ENCODE measurements at regions not wholly inside any gene's neighbourhood (a gene's known extent, or its start where the extent isn't known, plus 50 kb on each side); places are given as distances from the start of the nearest gene placed in this dataset.

DNA sequence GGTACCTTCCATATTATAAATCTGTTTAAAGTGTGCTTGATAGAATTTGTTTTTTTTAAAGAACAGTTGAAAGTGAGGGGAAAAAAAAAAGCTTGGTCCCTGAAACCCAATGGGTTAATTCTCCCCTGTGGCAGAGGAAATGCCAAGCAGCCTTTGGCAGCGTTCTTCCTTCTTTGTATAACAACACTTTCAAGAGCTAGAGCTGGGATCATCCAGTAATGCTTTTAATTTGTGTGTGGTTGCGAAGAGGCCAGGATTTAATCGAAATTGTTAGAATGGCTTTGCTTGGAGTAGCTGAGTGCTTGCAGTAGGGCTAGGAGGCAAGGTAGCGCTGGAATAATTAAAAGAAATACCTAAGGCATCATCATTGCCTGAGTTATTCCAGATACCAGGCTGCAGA lies 692.0 kb downstream of the DHX35 start:
- DNase-seq, result no peak

DNA sequence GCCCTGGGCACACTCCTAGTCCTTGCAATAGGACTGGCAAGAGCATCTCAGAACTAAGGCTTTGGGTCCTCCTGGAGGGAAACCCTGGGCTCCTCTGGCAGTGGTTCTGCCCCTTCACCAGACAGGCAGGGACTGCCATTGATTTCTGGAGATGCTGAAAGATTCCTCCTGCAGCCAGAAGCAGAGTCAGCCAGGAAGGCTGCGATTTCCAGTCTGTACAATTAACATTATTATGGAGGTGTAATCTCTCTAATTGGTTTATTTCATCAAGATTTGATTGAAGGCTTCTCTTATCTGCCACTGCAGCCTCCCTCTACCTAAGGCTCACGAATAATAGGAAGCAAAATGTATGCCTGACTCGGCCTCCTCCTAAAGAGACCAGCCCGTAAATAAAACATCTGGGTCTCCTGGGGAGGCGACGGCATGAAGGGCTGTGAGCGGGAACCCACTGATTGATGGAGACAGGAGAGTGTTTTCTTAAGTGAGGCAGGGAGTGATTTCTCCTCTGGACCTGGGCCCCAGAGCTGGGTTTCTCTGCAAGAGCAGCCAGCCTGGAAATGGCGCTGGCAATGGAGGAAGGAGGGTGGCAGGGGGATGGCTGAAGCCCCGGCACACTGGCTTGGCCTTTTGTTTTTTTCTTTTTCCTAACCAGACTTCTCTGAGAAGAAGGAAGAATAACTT lies 689.6 kb downstream of the DHX35 start:
- no peak for DNase-seq

DNA sequence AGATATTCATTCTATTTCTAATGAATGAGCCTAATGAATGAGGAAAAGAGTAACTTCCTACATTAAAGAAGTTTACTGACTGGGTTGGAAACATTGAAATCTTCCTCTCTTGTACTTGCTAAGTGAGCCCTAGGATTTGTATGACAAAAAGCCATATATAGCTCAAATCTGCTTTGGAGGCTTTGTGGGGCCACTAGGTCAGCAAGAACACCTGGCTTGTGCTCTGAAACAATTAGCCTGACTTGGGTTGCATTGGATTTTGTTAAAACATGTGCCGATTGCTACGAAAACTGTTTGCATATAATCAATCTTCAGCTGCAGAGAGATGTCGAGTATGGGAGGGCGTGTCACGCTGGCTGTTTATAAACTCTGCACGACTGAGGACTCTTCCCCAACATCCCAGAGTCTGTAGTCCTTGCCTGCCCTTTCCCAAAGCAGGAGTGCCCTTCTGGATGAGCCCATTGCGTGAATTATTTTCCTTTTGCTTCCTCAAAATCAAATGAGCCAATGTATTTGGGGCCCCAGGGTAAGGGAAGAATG lies 684.8 kb downstream of the DHX35 start:
- DNase-seq, result no peak

DNA sequence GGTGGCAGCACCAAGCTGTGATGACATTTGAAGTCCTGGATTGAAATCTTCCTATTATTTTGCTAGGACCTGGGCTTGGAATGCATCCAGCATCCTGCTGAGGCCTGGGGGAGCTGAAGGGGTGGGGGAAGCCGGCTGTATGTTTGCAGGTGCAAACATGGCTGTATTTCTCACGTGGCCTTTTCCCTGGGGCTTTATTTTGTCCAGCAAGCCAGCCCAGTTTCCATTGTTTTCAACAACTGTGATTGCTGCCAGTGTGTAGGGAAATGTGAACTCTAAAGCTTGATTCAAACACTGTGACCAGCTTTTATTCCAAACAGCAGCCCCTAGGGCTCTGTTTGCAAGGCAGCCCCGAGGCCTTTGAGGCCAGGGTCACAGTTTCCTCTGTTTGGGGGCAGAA lies 683.0 kb downstream of the DHX35 start:
- no peak for DNase-seq

DNA sequence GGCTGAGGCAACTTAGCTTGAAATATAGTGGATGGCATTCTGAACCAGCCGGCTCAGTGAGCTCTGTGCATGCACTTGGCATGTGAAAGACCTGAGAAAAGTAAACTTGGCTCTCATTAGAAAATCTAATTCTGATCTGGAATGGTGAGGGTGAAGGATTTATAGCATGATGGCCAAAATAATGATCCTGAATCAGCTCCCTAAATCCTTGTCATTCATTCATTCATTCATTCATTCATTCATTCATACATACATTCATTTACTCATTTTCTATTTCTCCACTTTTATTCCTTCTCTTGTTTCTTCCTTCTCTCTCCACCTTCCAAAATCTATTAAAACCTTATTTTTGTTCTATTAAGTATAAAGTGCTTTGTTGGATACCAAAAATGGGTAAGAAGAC lies 681.1 kb downstream of the DHX35 start:
- DNase-seq, result no peak

DNA sequence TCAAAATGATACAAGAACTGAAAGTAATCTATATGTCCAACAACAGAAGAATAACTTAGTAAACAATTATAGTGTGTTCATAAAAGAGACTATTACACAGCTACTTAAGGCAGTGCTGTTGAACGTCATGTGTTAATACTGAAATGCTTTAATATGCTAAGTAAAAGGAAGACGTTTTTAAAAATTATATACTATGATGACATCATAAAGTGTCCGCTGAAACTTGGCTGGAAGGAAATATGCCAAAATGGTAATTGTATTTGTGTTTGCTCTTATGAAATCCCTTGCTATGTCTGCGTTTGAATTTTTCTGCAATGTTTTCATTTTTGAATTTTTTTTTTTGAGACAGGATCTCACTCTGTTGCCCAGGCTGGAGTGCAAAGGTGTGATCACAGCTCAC lies 679.3 kb downstream of the DHX35 start:
- DNase-seq, result no peak

DNA sequence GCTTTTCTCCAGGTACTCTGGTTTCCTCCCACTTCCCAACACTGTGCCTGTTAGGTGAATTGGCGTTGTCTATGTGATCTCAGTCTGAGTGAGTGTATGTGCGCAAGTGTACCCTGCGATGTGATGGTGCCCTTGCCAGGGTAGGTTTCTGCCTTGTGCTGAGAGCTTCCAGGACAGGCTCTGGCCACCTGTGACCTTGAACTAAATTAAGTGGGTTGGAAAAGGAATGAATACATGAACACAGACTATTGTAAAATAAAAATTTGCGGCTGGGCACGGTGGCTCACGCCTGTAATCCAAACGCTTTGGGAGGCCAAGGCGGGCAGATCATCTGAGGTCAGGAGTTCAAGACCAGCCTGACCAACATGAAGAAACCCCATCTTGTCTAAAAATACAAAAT lies 678.0 kb downstream of the DHX35 start:
- no peak for DNase-seq

DNA sequence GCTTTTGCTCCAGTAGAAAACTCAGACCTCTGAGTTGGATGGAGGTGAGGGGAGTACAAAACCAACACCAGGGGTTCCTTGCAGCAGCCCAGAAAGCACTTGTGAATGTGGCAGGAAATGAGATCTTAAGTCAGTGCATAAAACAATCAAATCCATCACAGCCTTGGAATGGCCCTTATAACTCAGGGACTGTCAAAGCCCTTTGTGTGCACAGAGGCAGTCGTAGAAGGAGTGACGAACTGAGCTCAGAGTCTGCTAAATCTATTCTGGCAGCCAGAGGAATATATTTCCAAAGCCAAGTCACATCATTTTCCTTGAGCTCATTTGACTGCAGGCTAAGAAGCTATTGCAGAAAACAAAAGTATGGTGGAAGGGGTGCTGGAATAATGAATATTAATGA lies 676.6 kb downstream of the DHX35 start:
- no peak for DNase-seq

DNA sequence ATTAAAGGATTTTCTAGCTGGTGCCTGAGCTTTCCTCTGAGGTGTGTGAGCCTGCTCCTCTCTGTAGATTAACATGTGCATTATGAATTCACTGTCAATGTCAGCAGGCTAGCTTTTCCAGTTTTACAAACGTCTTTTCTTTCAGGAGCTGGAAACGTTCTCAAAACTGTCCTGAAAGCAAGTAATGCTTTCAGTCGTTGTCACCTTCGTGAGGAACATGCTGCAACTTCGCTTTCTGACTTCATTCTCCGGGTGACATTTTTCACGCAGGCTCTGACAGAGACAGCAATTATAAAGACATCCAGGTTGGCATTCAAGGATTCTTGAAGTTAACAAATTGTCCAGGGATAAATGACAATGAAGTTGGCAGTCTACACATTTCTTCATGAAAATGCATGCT lies 671.5 kb downstream of the DHX35 start:
- DNase-seq, result no peak

DNA sequence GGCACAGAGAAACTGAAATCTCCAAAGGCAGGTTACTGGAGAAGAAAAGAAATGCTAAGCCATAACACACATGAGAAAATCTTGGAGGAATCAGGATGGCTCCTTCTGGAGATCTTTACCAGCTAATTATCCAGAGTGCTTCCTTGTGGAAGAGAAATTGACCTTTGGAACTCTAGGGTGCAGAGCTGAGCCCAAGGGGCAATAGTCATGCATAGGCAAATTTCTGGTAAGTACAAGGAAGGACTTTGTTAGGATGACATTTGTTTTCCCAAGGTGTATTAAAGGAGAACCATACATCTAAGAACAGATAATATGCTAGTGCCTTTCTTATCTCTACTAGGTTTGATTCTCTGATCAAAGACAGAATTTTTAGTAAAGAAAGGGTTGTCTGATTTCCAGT lies 670.6 kb downstream of the DHX35 start:
- DNase-seq, result no peak

DNA sequence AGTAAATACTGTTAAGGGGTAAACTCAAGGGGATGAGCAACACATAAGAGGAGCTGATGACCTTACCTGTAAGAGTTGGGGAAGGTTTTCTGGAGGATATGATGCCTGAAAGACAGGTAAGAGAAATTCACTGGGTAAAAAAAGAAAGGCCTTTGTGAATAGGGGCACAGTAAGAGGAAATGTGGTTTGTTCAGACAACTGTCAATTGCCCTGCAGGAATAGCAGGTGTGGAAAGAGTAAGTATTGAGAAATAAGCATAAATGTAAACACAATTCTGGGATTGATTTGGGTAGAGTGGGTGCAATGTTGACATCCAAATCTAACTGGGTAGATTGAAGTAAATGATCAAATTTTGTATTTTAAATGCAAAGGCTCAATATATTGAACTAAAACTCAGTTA lies 670.0 kb downstream of the DHX35 start:
- DNase-seq, result no peak

DNA sequence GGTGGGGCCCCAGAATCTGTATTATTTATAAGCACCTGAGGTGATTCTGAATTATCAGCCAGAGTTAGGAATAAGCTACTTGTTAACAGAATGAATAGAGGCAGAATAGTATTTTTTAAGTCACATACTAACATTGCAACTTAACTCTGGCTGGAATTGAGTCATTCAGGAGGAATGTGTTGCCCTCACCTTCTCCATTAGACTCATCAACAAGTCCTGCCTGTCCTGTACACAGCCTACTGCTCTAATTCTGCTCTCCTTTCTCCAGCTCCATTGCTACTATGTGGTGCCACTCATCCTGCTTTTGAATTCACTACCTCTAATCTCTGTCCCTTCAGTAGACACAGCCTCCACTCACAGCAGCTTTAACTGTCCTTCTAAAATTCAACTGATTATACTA lies 669.4 kb downstream of the DHX35 start:
- no peak for DNase-seq

DNA sequence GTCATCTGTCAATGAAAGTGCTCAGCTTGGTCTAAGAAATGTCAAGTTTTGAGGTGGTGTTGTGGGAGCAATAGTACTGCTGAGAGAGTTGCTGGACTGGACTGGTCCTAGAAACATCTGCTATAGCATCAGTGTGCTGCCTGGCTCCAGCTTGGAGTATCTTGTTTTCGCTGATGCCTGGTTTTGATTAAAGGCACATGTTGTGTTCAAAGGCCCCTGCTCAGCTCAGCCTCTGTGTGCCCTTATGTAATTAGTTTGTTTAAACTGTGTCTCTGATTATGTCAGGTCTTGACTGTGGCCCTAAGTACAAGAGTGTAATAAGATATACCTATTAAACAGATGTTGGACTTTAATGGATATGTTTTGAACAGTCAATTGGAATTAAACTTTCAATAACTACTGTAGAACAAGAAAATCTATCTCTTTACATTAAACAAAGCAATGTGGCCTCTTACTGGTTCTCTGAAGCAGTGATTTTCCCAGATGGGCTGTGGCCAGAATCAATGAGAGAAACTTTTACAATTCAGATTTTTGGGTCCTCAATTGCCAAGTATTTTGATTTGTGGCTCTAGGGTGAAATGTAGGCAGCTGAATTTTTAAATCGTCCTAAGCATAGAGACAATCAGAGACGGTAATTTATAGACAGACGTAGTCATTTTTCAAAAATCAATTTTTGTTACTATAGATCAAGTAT lies 668.2 kb downstream of the DHX35 start:
- DNase-seq, result no peak

DNA sequence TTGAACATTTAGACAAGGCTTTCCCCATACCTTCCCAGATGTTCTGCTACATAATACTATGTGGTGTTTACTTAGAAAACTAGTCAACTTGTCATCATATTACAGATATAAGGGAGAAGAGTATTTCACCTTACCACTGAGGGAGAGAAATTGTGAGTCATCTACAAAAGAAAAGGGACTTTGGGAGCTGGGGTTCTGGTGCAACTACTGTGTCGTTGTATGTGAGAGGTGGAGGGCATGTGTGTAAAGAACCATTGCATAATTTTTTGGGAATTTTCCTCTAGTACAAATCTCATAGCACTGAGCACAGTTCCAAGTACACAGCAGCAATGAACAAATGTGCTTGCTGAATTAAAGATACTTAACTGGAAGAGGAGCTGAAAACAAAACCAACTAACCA lies 665.6 kb downstream of the DHX35 start:
- DNase-seq, result no peak

DNA sequence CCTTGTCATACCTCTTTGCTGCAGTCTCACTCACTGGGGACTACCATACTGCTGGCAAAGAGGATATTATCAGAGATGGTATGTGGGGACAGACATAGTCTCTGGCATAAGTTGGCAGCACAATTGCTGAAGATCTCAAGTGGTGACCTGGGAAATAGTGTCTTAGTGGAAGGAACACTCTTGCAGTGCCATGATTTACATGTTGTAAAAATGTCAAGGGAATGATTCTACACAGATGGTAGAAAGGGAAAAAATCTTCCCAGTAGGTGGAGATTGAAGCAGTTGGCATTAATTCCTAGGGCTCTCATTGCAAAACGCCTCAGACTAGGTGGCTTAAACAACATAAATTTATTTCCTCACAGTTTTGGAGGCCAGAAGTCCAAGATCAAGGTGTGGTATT lies 662.2 kb downstream of the DHX35 start:
- DNase-seq, result no peak

DNA sequence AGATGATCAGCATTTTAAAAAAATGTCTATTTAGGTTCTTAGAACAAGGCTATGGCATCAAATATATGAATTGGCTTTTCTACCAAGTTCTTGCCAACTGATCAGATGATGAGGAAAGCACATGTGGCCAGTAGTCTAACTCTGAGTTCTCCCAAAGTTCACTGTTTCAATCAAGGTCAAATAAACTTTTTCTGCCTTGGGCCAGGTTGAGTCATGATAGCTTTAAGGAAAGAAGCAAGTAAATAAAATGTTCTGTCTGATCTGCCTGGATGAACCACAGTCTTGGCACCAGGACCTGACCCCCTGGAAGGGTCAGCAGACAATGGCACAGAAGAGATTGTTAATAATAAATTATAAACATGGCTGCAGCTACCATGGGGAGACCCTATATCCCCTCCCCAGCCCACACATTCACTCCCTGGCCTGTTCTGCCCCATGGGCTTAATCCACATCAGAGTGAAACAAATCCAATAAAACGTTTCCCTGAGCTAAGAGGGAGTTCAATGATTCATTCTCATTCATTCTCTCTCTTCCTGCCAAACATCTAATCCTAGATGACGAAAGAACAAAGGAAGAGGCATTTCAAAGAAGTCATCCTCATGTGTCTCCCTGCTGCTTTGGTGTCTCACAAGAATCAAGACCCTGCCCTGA lies 661.6 kb downstream of the DHX35 start:
- no peak for DNase-seq

DNA sequence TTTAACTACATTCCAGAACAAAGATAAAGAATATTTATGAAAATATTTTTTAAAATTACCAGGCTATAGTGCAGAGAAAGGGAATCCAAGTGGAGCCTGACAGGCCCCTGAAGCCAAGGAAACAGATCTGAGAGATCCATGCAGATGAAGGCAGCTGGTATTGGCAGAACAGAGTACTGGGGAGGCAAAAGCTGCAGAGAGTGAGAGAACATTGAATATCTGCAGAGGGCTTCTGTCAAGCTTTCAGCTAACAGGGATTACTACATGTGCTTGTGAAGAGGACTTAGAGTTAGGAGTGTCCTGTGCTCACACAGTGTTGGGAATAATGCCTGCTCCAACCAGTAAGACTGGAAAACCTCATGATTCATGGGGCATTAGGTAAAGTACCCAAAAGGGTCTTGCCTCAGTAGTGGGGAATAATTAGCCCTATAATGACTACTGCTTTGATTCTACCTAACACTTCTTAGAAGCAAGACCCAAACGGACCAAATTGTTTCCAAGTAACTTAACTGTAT lies 657.2 kb downstream of the DHX35 start:
- no peak for DNase-seq

DNA sequence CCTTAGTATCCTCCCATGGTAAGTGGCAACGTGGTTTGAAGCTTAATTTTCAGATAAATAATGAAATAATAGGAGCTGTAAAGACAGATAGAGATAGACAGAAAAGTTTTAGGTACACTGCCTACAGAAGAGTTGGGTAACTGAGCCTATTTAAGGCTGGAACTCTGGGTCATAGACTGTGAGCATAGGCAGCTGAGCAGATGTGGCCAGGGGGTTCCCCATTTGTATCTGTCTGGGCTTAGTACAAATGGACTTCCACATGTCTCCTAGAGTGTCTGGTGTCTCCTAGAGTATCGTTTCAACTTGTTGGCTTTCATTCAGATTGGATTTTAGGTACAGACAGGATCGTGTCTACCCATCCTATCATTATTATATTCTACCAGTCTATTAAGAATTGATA lies 649.8 kb downstream of the DHX35 start:
- DNase-seq, result no peak

DNA sequence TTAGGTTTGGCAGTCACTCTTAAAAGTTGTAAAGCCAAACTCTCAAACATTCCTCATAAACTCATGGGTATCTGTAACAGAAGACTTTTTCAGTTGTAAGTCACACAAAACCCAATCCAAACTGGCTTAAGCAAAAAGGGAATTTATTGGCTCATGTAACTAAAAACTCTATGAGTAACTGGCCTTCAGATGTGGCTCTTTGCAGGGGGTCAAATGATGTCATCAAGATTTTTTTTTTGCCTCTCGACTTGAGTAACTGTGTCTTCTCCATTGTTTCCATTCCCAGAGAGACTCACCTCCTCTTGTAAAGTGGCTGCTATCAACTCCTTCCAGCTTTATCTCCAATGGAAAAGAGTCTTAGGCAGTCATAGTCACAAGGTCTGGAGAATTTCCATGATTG lies 645.0 kb downstream of the DHX35 start:
- DNase-seq, result no peak

DNA sequence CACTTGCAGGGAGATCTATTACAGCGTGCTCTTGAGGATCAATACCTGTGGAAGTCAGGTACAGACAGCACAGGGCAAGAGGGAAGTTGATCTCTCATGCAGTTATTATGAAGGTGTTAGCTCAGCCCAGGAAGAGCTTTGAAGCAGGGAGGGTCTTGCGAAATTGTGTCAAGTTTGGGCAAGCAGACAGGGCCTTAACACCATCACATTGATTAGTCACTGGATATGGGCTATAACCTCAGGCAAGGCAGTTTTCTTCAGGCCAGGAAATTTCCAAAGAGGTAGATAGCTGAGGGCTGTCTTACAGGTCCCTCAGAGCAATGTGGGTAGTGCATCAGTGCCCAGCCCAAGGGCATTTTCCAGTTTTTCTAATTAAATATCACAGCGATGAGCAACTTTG lies 643.8 kb downstream of the DHX35 start:
- DNase-seq, result no peak

DNA sequence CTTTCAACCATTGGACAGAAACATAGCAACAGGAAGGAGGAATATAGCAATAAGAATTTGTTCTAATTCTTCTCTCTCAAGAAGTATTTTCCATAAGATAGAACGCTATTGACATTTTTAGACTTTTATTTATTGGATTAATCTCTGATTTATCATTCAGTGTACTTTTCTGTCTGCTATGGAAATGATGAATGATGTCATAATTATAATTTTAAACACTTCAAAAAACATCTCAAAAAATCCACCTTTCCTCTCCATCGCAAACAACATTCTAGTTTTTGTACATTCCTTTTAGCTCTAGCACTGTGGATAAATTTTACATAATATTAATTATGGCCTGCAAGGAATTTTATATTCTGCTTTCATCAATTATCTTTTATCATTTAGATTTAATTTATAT lies 643.2 kb downstream of the DHX35 start:
- no peak for DNase-seq

DNA sequence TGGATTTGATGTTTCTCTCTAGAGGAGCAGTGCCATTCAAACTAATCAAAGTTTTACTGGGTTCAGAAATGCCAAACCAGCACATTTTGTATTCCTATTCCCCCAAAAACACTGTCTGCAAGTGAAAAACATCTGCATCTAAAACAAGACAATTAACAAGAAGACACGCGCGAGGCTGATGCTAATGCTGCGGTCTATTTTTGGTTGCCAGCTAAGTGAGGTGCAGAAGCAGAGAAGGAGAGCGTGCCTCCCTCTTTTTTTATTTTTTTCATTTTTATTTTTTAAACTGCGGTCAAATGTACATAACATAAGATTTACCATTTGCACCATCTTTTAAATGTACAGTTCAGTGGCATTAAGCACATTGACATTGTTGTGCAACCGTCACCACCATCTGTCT lies 641.1 kb downstream of the DHX35 start:
- DNase-seq, result no peak

DNA sequence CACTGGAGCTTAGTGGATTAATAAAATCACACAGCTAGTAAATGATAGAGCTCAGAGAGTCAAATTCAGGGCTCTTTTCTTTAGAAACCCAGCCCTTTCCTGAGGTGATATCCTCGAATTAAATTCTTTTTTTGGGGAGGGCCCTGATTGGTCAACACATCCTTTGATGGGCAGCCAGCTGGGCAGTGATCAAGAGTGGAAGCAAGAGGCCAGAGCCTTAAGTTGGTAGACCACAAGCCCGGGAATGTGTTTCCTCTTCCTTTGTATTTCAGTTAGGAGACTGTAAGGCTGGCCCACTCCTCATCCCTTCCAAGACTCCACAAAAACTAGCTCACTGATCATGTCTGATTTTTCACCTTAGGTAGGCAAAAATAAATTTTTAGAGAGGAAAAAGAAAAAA lies 640.5 kb downstream of the DHX35 start:
- DNase-seq, result no peak

DNA sequence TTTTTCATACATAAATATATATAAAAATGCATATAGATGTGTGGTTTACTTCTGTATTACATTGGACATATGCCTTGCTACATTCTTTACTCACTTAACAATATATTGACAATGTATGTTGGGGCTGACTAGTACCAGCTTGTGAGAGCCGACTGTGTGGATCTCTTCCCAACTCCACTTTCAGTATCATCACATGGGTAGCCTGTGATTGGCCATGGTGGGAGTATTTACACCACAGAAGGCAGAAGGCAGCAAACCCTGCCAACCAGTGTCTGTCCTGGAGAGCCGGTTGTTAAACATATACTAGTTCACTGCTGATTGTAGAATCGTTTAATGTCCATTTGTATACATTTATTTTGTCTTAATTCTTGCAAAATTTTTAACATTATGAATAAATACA lies 638.7 kb downstream of the DHX35 start:
- no peak for DNase-seq
